WTC11 (cell line): ENCODE measurements at regions not wholly inside any gene's neighbourhood (a gene's known extent, or its start where the extent isn't known, plus 50 kb on each side); places are given as distances from the start of the nearest gene placed in this dataset.

Source experiments
- ATAC-seq: fragments of 200-7000 bp; cut with Tn5 transposase; 2 replicates; pipeline ENCODE4 v1.10.0; 2021; ENCODE audit warnings: mild to moderate bottlenecking, moderate library complexity
- CTCF ChIA-PET: fragments of 300-600 bp; sonication (Branson Sonifier 250); formaldehyde crosslinking; loops from one replicate; lab custom pipeline; 2021; ENCODE audit warnings: antibody characterized with exemption; lab: Charles Lee
- POLR2A ChIA-PET: fragments of 350-600 bp; sonication (Branson Sonifier 250); formaldehyde crosslinking; loops from one replicate; lab custom pipeline; 2021; ENCODE audit warnings: antibody characterized with exemption; lab: Charles Lee
- DNase-seq: peaks from one replicate; pipeline ENCODE4 v3.0.0; 2021; ENCODE audit warnings: low spot score
- H3K27ac Mint-ChIP-seq: 2 replicates; pipeline ENCODE4 v1.8.0; 2021; ENCODE audit warnings: mixed read lengths
- H3K27me3 Mint-ChIP-seq: 2 replicates; pipeline ENCODE4 v1.8.0; 2021; ENCODE audit warnings: low read depth, mild to moderate bottlenecking, moderate library complexity, mixed read lengths
- H3K36me3 Mint-ChIP-seq: 2 replicates; pipeline ENCODE4 v1.8.0; 2021; ENCODE audit warnings: mixed read lengths
- H3K4me1 Mint-ChIP-seq: 2 replicates; pipeline ENCODE4 v1.8.0; 2022; ENCODE audit warnings: mixed read lengths
- H3K4me3 Mint-ChIP-seq: 2 replicates; pipeline ENCODE4 v1.8.0; 2021; ENCODE audit warnings: mild to moderate bottlenecking, moderate library complexity, mixed read lengths
- H3K9me3 Mint-ChIP-seq: 2 replicates; pipeline ENCODE4 v1.8.0; 2021; ENCODE audit warnings: mixed read lengths
- ELF4 ChIP-seq: sonication (generic); formaldehyde crosslinking; IDR thresholded peaks from 2 replicates; pipeline ENCODE4 v1.8.1; 2022; ENCODE audit warnings: low read depth, mild to moderate bottlenecking, moderate library complexity, missing genetic modification reagents
- FOXK1 ChIP-seq: sonication (generic); formaldehyde crosslinking; IDR thresholded peaks from 2 replicates; pipeline ENCODE4 v1.8.0; 2022; ENCODE audit warnings: mild to moderate bottlenecking, moderate library complexity, missing genetic modification reagents
- GABPB1 ChIP-seq: sonication (generic); formaldehyde crosslinking; IDR thresholded peaks from 2 replicates; pipeline ENCODE4 v1.8.1; 2023; ENCODE audit warnings: mild to moderate bottlenecking, missing genetic modification reagents
- HMGA2 ChIP-seq: fragments of 250-450 bp; sonication (Bioruptor Pico); IDR thresholded peaks from 2 replicates; pipeline ENCODE4 v1.4.0; 2021; ENCODE audit warnings: mild to moderate bottlenecking, moderate library complexity
- IRF1 ChIP-seq: sonication (generic); formaldehyde crosslinking; IDR thresholded peaks from 2 replicates; pipeline ENCODE4 v1.8.0; 2023; ENCODE audit warnings: missing genetic modification reagents
- IRF2 ChIP-seq: sonication (generic); formaldehyde crosslinking; IDR thresholded peaks from 2 replicates; pipeline ENCODE4 v1.8.0; 2022; ENCODE audit warnings: low read depth, missing genetic modification reagents, borderline replicate concordance
- JUN ChIP-seq: sonication (generic); formaldehyde crosslinking; IDR thresholded peaks from 2 replicates; pipeline ENCODE4 v1.8.0; 2023; ENCODE audit warnings: mild to moderate bottlenecking, missing genetic modification reagents
- NFYB ChIP-seq: sonication (generic); formaldehyde crosslinking; conservative IDR thresholded peaks from 2 replicates; pipeline ENCODE4 v1.8.0; 2022; ENCODE audit warnings: low read depth, missing genetic modification reagents
- SOX15 ChIP-seq: fragments of 250-450 bp; sonication (Bioruptor Pico); IDR thresholded peaks from 2 replicates; pipeline ENCODE4 v1.9.0; 2021; ENCODE audit warnings: mild to moderate bottlenecking
- TEAD1 ChIP-seq: sonication (generic); formaldehyde crosslinking; IDR thresholded peaks from 2 replicates; pipeline ENCODE4 v1.8.0; 2022; ENCODE audit warnings: mild to moderate bottlenecking, missing genetic modification reagents
- ZNF138 ChIP-seq: sonication (generic); formaldehyde crosslinking; conservative IDR thresholded peaks from 2 replicates; pipeline ENCODE4 v1.8.1; 2022; ENCODE audit warnings: mild to moderate bottlenecking, moderate library complexity, missing genetic modification reagents
- ZNF423 ChIP-seq: fragments of 250-450 bp; sonication (Bioruptor Pico); IDR thresholded peaks from 2 replicates; pipeline ENCODE4 v2.1.2; 2022; ENCODE audit warnings: mild to moderate bottlenecking, moderate library complexity
- ZNF425 ChIP-seq: fragments of 250-450 bp; sonication (Bioruptor Pico); conservative IDR thresholded peaks from 2 replicates; pipeline ENCODE4 v1.9.0; 2021; ENCODE audit warnings: mild to moderate bottlenecking
- TF ChIP-seq, protein P1 (sequence below): sonication (generic); formaldehyde crosslinking; conservative IDR thresholded peaks from 2 replicates; pipeline ENCODE4 v1.8.1; 2023; ENCODE audit warnings: mild to moderate bottlenecking, low read depth, missing genetic modification reagents, moderate library complexity
- TF ChIP-seq, protein P2 (sequence below): sonication (generic); formaldehyde crosslinking; IDR thresholded peaks from 2 replicates; pipeline ENCODE4 v1.8.0; 2023; ENCODE audit warnings: mild to moderate bottlenecking, missing genetic modification reagents
- TF ChIP-seq, protein P3 (sequence below): sonication (generic); formaldehyde crosslinking; IDR thresholded peaks from 2 replicates; pipeline ENCODE4 v1.8.0; 2022; ENCODE audit warnings: mild to moderate bottlenecking, missing genetic modification reagents
- TF ChIP-seq, protein P4 (sequence below): sonication (generic); formaldehyde crosslinking; IDR thresholded peaks from 2 replicates; pipeline ENCODE4 v1.8.1; 2022; ENCODE audit warnings: mild to moderate bottlenecking, moderate library complexity, missing genetic modification reagents
- TF ChIP-seq, protein P5 (sequence below): sonication (generic); formaldehyde crosslinking; IDR thresholded peaks from 2 replicates; pipeline ENCODE4 v1.8.1; 2022; ENCODE audit warnings: low read depth, mild to moderate bottlenecking, moderate library complexity, missing genetic modification reagents, borderline replicate concordance
- TF ChIP-seq, protein P6 (sequence below): fragments of 250-450 bp; sonication (Bioruptor Pico); IDR thresholded peaks from 2 replicates; pipeline ENCODE4 v1.9.0; 2021; ENCODE audit warnings: mild to moderate bottlenecking
- TF ChIP-seq, protein P7 (sequence below): sonication (generic); formaldehyde crosslinking; IDR thresholded peaks from 2 replicates; pipeline ENCODE4 v1.8.1; 2023; ENCODE audit warnings: mild to moderate bottlenecking, missing genetic modification reagents

DNA sequence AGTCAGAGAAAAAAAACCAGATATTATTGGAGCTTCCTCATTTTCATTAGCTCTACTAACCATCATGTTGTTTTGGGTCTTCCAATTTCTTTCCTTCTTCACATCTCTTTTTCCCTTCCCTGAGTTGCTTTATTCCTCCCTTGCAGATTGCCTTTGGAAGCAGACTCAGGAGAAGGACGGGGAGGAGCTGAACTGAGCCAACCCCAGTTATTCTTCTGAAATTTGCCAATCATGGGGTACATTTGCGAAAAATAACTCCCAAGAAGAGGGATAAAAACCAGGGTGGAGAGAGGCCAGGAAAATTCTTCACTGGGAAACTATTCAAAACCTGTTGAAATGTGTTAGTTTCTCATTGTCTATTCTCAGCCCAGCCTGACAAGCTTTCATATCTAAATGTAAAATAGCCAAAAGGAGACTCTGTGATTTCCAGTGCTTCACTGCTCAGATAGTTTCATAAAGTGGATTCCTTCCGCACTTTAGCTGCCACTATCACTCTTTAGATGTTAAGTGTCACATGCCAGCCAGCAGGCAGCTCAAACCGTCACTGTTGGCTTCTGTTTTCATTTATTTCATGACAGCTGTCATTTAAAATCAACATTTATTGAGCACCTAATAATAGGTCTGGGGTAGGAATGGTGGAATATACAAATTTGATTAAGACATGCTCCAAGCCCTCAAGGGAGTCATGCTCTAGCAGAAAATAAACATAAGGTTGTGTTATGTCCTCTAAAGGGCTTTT lies 204.5 kb downstream of the SREK1 start (continued):
- TF ChIP-seq, protein P1, sequence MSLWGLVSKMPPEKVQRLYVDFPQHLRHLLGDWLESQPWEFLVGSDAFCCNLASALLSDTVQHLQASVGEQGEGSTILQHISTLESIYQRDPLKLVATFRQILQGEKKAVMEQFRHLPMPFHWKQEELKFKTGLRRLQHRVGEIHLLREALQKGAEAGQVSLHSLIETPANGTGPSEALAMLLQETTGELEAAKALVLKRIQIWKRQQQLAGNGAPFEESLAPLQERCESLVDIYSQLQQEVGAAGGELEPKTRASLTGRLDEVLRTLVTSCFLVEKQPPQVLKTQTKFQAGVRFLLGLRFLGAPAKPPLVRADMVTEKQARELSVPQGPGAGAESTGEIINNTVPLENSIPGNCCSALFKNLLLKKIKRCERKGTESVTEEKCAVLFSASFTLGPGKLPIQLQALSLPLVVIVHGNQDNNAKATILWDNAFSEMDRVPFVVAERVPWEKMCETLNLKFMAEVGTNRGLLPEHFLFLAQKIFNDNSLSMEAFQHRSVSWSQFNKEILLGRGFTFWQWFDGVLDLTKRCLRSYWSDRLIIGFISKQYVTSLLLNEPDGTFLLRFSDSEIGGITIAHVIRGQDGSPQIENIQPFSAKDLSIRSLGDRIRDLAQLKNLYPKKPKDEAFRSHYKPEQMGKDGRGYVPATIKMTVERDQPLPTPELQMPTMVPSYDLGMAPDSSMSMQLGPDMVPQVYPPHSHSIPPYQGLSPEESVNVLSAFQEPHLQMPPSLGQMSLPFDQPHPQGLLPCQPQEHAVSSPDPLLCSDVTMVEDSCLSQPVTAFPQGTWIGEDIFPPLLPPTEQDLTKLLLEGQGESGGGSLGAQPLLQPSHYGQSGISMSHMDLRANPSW (CRISPR knock-in tag) = no peak
- TF ChIP-seq ZNF425 (CRISPR knock-in tag) (no peak), ZNF423 (CRISPR knock-in tag) (no peak), TEAD1 (CRISPR knock-in tag) (no peak), HMGA2 (CRISPR knock-in tag) (no peak)

DNA sequence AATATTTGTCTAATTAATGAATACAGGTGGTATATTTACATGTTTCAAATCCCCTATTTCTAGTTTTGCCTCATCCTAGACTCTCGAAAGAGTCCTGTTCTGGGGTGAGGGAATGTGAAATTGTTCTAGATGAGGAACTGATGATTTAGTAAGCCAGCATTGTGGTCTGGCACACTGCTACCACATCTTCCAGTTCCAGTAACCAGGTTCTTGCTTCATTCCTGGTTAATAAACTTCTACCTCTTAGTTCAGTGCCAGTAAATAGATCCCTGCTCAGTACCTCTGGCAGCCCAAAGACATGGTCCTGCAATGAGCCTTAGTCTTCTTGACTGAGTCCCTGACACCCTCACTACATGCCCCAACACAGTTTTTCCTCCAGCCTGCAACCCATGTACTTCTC lies 207.7 kb downstream of the SREK1 start:
- no peak for ATAC-seq
- CTCF ChIA-PET = no interaction called here

More for the DNA sequence above, 207.7 kb downstream of the SREK1 start:
- DNase-seq = no peak
- Mint-ChIP-seq H3K9me3 (peaks cover 5% of the 10 kb centered on the region; the same call in 1 of the 2 replicates), H3K4me3 (no peak overlapping the region), H3K27me3 (no peaks in the 10 kb centered on the region), H3K36me3 (no peaks in the 10 kb centered on the region), H3K27ac (no peak overlapping the region), H3K4me1 (peaks cover 10% of the 10 kb centered on the region)
- POLR2A ChIA-PET = no interaction called here
- no peak for TF ChIP-seq JUN
- TF ChIP-seq, protein P2, sequence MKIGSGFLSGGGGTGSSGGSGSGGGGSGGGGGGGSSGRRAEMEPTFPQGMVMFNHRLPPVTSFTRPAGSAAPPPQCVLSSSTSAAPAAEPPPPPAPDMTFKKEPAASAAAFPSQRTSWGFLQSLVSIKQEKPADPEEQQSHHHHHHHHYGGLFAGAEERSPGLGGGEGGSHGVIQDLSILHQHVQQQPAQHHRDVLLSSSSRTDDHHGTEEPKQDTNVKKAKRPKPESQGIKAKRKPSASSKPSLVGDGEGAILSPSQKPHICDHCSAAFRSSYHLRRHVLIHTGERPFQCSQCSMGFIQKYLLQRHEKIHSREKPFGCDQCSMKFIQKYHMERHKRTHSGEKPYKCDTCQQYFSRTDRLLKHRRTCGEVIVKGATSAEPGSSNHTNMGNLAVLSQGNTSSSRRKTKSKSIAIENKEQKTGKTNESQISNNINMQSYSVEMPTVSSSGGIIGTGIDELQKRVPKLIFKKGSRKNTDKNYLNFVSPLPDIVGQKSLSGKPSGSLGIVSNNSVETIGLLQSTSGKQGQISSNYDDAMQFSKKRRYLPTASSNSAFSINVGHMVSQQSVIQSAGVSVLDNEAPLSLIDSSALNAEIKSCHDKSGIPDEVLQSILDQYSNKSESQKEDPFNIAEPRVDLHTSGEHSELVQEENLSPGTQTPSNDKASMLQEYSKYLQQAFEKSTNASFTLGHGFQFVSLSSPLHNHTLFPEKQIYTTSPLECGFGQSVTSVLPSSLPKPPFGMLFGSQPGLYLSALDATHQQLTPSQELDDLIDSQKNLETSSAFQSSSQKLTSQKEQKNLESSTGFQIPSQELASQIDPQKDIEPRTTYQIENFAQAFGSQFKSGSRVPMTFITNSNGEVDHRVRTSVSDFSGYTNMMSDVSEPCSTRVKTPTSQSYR = no peak
- TF ChIP-seq, protein P3, sequence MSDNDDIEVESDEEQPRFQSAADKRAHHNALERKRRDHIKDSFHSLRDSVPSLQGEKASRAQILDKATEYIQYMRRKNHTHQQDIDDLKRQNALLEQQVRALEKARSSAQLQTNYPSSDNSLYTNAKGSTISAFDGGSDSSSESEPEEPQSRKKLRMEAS = no peak
- no peak for TF ChIP-seq GABPB1 (CRISPR knock-in tag)
- TF ChIP-seq ELF4 (CRISPR knock-in tag) = no peak
- TF ChIP-seq, protein P4, sequence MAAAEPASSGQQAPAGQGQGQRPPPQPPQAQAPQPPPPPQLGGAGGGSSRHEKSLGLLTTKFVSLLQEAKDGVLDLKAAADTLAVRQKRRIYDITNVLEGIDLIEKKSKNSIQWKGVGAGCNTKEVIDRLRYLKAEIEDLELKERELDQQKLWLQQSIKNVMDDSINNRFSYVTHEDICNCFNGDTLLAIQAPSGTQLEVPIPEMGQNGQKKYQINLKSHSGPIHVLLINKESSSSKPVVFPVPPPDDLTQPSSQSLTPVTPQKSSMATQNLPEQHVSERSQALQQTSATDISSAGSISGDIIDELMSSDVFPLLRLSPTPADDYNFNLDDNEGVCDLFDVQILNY = no peak
- TF ChIP-seq FOXK1 (CRISPR knock-in tag) = no peak
- no peak for TF ChIP-seq NFYB (CRISPR knock-in tag)
- no peak for TF ChIP-seq ZNF138 (CRISPR knock-in tag)
- TF ChIP-seq SOX15 (CRISPR knock-in tag) = no peak
- TF ChIP-seq IRF1 (CRISPR knock-in tag) = no peak
- TF ChIP-seq IRF2 (CRISPR knock-in tag) = no peak
- TF ChIP-seq, protein P5, sequence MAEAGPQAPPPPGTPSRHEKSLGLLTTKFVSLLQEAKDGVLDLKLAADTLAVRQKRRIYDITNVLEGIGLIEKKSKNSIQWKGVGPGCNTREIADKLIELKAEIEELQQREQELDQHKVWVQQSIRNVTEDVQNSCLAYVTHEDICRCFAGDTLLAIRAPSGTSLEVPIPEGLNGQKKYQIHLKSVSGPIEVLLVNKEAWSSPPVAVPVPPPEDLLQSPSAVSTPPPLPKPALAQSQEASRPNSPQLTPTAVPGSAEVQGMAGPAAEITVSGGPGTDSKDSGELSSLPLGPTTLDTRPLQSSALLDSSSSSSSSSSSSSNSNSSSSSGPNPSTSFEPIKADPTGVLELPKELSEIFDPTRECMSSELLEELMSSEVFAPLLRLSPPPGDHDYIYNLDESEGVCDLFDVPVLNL (CRISPR knock-in tag) = no peak
- TF ChIP-seq, protein P6, sequence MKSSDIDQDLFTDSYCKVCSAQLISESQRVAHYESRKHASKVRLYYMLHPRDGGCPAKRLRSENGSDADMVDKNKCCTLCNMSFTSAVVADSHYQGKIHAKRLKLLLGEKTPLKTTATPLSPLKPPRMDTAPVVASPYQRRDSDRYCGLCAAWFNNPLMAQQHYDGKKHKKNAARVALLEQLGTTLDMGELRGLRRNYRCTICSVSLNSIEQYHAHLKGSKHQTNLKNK (CRISPR knock-in tag) = no peak
- TF ChIP-seq, protein P7, sequence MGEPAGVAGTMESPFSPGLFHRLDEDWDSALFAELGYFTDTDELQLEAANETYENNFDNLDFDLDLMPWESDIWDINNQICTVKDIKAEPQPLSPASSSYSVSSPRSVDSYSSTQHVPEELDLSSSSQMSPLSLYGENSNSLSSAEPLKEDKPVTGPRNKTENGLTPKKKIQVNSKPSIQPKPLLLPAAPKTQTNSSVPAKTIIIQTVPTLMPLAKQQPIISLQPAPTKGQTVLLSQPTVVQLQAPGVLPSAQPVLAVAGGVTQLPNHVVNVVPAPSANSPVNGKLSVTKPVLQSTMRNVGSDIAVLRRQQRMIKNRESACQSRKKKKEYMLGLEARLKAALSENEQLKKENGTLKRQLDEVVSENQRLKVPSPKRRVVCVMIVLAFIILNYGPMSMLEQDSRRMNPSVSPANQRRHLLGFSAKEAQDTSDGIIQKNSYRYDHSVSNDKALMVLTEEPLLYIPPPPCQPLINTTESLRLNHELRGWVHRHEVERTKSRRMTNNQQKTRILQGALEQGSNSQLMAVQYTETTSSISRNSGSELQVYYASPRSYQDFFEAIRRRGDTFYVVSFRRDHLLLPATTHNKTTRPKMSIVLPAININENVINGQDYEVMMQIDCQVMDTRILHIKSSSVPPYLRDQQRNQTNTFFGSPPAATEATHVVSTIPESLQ (CRISPR knock-in tag) = no peak
